HG02759 (cell line): ENCODE measurements at regions not wholly inside any gene's neighbourhood (a gene's known extent, or its start where the extent isn't known, plus 50 kb on each side); places are given as distances from the start of the nearest gene placed in this dataset.
"Not testable (repeated sequence)": the region's sequence is repeated elsewhere in the genome, so short reads cannot be mapped to it uniquely, and the experiment has no call there.

Experiments used
- ATAC-seq: cut with Tn5 transposase; IDR thresholded peaks from one replicate; pipeline ENCODE4 v1.9.1; 2021; ENCODE audit warnings: mild to moderate bottlenecking, moderate library complexity; ENCODE audit not compliant: unreplicated experiment

DNA sequence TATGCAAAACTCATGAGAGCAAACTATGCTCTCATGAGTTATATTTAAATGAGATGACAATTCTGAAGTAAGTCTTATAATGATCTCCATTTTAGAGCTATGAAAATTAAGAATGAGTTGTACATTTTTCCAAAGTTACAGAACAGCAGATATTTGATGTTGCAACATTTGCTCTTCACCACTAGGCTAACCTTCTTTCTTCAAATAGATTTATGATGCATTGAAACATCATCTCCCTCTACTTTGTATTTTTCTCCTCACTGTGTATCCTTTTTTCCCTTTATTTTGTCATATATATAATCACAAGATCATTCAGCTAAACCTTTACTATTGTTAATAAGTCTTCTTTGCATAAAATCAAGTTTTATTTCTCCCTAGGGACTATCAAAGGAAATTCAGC is 497.7 kb upstream of the TYRP1 start:
- ATAC-seq = no peak

DNA sequence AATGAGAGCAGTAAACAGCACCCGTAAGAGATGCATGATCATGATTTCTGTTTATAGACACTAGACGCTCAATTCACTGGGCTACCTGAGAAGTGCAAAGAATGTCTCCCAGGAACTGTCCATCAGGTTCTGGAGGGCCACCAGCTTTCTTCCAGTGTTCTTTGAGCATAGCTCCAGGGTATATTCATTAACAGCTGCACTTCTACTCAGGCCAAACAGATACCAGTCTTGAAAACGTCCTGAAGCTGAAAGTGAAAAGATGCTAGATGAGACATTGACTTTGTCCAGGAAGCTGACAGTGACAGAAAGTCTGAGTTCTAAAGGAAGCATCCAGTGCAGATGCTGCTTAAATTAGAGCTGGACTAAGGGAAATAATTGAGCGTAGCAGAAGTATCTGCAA is 488.7 kb upstream of the TYRP1 start:
- no peak for ATAC-seq

DNA sequence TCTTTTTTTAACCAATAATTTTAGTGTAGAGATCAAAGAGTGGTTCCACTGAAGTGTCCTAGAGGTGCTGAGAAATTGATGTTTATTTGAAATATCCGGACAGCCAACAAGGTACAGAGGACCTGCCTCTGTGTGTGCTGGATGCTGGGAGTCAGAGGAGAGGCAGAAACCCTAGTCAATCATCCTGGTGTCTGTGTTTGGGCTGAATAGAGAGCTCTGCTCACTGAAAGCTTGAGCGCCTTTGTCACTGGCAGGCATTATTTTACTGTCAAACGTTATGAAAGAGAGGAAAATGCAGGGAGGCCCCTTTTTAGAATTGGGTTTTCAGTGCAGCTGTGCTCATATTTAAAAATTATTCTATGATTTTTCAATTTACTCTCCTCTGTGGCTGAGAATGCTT is 480.3 kb upstream of the TYRP1 start:
- no peak for ATAC-seq

- no peak for ATAC-seq
These were observed 471.7 kb upstream of the TYRP1 start for GRCh38 chr9:12221470-12221869.

DNA sequence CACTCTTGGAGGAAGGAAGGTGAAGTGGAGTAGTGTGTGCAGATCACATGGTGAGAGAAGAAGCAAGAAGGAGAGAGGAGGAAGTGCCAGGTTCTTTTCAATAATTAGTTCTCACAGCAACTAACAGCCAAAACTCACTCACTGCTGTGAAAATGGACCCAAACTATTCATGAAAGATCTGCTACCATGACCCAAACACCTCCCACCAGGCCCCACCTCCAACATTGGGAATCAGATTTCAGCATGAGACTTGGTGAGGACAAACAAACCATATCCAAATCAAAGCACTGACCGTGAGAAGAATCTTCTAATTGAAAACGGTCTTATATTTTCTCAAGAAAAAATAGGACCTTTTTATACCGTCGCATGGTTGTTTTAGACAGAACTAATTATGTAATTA is 468.7 kb upstream of the TYRP1 start:
- no peak for ATAC-seq

DNA sequence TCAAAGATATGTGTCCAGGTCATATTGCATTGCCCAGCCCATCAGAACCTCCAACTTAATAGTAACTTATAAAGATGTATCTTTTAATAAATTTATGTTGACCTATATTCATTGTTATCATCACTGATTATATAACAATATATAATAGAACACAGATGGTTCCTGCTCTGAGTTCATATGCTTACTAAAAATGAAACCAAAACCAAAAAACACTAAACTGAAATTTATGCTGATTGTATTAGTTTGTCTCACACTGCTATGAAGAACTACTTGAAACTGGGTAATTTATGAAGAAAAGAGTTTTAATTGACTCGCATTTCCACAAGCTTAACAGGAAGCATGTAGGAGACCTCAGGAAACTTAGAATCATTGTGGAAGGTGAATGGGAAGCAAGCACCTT is 462.5 kb upstream of the TYRP1 start:
- ATAC-seq = peak; percentile 42

DNA sequence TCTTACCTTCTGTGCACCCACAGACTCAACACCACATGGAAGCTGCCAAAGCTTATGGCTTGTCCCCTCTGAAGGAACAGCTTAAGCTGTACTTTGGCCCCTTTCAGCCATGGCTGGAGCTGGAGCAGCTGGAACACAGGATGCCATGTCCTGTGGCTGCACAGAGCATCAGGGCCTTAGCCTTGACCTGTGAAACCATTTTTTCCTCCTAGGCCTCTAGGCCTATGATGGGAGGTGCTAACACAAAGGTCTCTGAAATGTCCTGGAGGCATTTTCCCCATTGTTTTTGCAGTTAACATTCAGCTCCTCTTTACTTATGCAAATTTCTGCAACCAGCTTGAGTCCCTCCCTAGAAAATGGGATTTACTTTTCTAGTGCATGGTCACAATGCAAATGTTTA is 461.4 kb upstream of the TYRP1 start:
- no peak for ATAC-seq

- no peak for ATAC-seq
These were observed 460.3 kb upstream of the TYRP1 start for GRCh38 chr9:12232836-12233235.

- ATAC-seq = no peak
These were observed 439.2 kb upstream of the TYRP1 start for GRCh38 chr9:12253941-12254340.

DNA sequence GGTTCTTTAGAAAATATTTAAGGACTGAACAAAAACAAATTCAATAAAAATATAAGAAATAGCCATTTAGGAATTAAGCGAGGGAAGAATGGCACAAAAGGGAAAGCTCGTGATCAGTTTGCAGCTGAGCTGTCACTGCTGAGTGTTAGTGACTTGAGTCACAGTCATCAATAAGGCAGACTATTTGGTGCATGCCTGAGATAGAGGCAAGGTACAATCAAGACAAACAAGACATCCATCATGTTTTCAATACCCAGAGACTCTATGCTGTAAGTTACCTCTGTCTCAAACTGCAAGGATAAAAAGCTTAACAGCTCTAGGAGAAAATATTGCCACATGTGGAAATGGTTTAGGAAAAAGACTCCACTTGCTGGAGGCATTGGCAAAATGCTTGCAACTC is 426.4 kb upstream of the TYRP1 start:
- ATAC-seq = no peak

DNA sequence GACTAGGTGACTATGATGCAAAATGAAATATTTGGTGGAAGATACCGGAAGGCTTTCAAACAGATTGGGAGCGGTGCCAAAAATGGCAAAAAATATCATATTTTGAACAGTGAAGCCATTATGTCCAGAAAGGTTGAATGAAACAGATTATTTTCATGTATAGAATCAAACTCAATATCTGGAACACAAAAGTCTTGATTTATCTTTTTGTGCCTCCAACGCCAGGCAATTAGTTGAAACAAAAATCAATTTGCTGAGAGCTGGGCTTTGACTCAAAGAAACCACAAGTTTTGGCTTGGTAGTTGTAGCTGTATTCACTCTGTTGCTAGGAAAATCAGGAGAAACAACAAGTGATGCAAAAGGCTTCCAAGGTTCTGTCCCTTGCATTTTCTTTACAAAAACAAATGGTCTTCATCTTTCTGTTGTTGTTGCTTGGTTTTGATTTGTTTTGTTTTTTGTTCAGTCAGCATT is 421.7 kb upstream of the TYRP1 start:
- no peak for ATAC-seq

- ATAC-seq = no peak
These were observed 420.6 kb upstream of the TYRP1 start for GRCh38 chr9:12272471-12273120.

DNA sequence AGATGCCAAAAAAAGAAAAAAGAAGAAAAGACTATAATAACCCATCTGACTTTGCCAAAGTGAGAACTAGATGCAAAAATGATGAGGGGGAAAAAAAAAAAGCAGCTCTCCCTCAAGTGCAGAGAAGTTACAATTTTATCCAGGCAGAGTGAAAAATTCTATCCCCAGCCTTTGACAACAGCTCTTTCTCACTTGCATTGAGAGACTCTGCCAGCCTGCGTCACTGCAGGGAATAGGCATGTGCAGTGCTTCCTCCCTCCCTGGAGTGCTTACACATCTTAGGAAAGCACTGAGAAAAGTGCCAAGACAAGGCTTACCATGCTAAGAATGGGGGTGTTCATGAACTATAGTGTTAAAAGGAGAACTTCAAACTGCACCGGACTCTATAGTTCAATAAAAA is 418.6 kb upstream of the TYRP1 start:
- ATAC-seq = no peak

- ATAC-seq = no peak
These were observed 416.7 kb upstream of the TYRP1 start for GRCh38 chr9:12276505-12276904.

GRCh38 chr9:12289711-12290110 is 403.5 kb upstream of the TYRP1 start:
- no peak for ATAC-seq

DNA sequence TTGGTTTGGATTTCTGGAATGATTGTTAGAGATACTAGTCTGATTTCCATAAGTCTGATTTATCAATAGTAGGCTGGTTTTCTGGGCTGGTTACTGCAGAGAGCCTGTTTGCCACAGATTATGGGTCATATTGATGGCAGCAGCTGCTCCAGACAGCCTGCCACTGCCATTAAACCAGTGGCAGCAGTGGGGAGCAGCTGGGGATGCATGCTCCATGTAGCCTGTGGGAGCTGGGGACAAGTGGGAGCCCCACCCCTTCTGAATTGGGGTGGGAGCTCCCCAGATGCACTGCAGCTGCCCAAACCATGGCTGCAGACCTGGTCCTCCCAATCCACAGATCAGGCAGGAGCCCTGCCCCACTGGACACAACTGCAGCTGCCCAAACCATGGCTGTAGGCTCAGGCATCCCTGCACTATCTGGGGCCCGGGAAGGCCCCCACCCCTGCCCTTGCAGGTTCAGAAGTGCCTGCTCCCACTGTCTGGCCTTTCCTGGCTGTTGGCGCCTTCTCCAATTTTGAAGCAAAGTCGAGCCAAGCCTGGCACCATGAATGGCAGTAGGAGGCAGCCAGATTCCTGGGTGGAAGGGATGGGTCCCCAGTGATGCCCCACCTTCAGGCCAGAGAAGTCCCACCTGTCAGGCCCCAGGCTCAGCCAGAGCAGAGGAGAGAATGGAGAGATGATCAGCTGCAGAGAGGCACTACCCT is 402.9 kb upstream of the TYRP1 start:
- no peak for ATAC-seq

GRCh38 chr9:12305211-12305610 is 388.0 kb upstream of the TYRP1 start:
- ATAC-seq = no peak

- ATAC-seq = no peak
These were observed 378.6 kb upstream of the TYRP1 start for GRCh38 chr9:12314589-12314988.

GRCh38 chr9:12318732-12319685 is 374.2 kb upstream of the TYRP1 start:
- no peak for ATAC-seq

DNA sequence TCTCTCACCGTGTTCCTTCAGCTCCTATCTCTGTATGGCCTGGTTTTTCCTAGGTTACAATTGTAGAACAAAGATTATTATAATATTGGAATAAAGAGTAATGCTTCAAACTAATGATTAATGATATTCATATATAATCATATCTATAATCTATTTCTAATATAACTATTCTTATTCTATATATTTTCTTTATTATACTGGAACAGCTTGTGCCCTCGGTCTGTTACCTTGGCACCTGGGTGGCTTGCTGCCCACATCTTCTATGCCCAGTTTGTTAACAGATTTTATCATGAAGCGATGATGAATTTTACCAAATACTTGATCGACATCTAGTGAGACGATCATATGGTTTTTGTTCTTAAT is 363.6 kb upstream of the TYRP1 start:
- no peak for ATAC-seq

GRCh38 chr9:12333966-12334365 is 359.2 kb upstream of the TYRP1 start:
- not testable (repeated sequence) for ATAC-seq

DNA sequence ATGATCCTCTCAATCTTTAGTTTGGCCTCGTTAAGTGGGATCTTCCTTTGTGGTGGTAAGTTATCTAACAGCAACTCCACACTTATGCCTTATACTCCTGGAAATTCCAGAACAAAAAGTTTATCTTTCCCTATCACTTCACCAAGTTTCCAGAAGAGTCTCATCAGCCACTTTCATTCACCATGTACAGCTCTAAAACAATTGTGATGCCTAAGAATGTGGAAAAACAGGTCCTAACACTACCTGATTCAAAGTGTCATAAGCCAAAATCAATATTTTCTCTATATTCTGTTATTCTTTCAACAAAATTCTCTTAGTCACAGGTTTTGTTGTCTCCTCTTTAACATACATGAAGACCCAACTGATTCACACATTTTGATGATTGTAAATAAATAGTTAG is 342.4 kb upstream of the TYRP1 start:
- ATAC-seq = no peak
